Spleen (tissue), 7 donors: ENCODE measurements at regions not wholly inside any gene's neighbourhood (a gene's known extent, or its start where the extent isn't known, plus 50 kb on each side); places are given as distances from the start of the nearest gene placed in this dataset.

Experiments used
- CTCF ChIP-seq, 11 experiments: fragments of 200-600 bp in 7 of 11; fragments of 450-650 bp in 4 of 11; sonication (generic) in 4 of 11; IDR thresholded peaks in 8 of 11; conservative IDR thresholded peaks in 3 of 11; 1 replicate in 7 of 11; 2 replicates in 4 of 11; pipeline versions ENCODE4 v1.4.0 to v1.8.0; 2016 to 2021; ENCODE audit warnings: antibody characterized with exemption in 11 of 11, inconsistent platforms in 4 of 11, mild to moderate bottlenecking in 1 of 11
- POLR2A ChIP-seq, 3 donors: fragments of 450-650 bp; IDR thresholded peaks; one replicate each; pipeline ENCODE4 v1.5.1; 2017; ENCODE audit warnings: antibody characterized with exemption in 3 of 3, mild to moderate bottlenecking in 1 of 3
- donor health status: DM: no; HTN: no; CAD: no; lungs with moderate emphysema.
- donor health status: DM: no; HTN: no; CAD: no.
- donor health status: DM: no; HTN: no; CAD: no.

GRCh38 chr1:65082346-65083040 is 65.5 kb upstream of the AK4 start:
- TF ChIP-seq CTCF (IDR thresholded peaks at IDR 0.05 in 8 of 11, conservative IDR thresholded peaks at IDR 0.05 in 3 of 11) (no peak), POLR2A (IDR thresholded peaks at IDR 0.05) (no peak)
